Brain microvascular endothelial cell (primary cell): ENCODE measurements at regions not wholly inside any gene's neighbourhood (a gene's known extent, or its start where the extent isn't known, plus 50 kb on each side); places are given as distances from the start of the nearest gene placed in this dataset.

Experiments
- DNase-seq: peaks from one replicate; pipeline ENCODE4 v3.0.0-alpha.2; 2020
- H3K27ac ChIP-seq: fragments of 250-450 bp; sonication (Bioruptor Pico); 2 replicates; pipeline ENCODE4 v1.5.1; 2020; ENCODE audit warnings: mild to moderate bottlenecking, moderate library complexity
- H3K27me3 ChIP-seq: fragments of 250-450 bp; sonication (Bioruptor Pico); replicated peaks from 2 replicates; pipeline ENCODE4 v1.5.1; 2020; ENCODE audit warnings: mild to moderate bottlenecking
- H3K36me3 ChIP-seq: fragments of 250-450 bp; sonication (Bioruptor Pico); replicated peaks from 2 replicates; pipeline ENCODE4 v1.5.1; 2020; ENCODE audit warnings: mild to moderate bottlenecking
- H3K4me3 ChIP-seq: 2 replicates; pipeline ENCODE4 v1.5.1; 2011; ENCODE audit warnings: low read depth, mild to moderate bottlenecking, control low read depth, low read length, moderate library complexity
- CTCF ChIP-seq: IDR thresholded peaks from 2 replicates; pipeline ENCODE4 v1.5.1; 2011; ENCODE audit warnings: low read depth, mild to moderate bottlenecking, moderate library complexity, low read length, control low read depth, inconsistent platforms; ENCODE audit errors: missing control alignments
- in situ Hi-C: cut with HindIII; loops from 2 replicates; pipeline ENCODE4 v1.10.0; 2017; ENCODE audit warnings: low sequenced_read_pairs, low pct_ligation_motif_present

GRCh38 chrX:39709364-39709763 lies 388.4 kb downstream of the BCOR start:
- in situ Hi-C loops: no loop called here
- no peak for TF ChIP-seq CTCF
- Histone ChIP-seq H3K36me3 (no peaks in the 10 kb centered on the region), H3K27ac (no peak overlapping the region), H3K4me3 (no peak overlapping the region), H3K27me3 (no peaks in the 10 kb centered on the region)
- DNase-seq: no peak

- H3K4me3 ChIP-seq: no peak overlapping the region
- H3K27me3 ChIP-seq: no peaks in the 10 kb centered on the region
- in situ Hi-C loops: no loop called here
- no peak for DNase-seq
- H3K27ac ChIP-seq: no peak overlapping the region
- H3K36me3 ChIP-seq: no peaks in the 10 kb centered on the region
- no peak for TF ChIP-seq CTCF
Observed at GRCh38 chrX:39709812-39710211, 387.9 kb downstream of the BCOR start.

GRCh38 chrX:39710776-39711175 lies 387.0 kb downstream of the BCOR start:
- Histone ChIP-seq H3K4me3 (no peak overlapping the region), H3K36me3 (no peaks in the 10 kb centered on the region), H3K27ac (no peak overlapping the region), H3K27me3 (no peaks in the 10 kb centered on the region)
- no peak for TF ChIP-seq CTCF
- DNase-seq: no peak
- in situ Hi-C loops: no loop called here

GRCh38 chrX:39714471-39714870 lies 383.3 kb downstream of the BCOR start:
- H3K4me3 ChIP-seq: no peak overlapping the region
- in situ Hi-C loops: no loop called here
- H3K36me3 ChIP-seq: no peaks in the 10 kb centered on the region
- H3K27ac ChIP-seq: no peak overlapping the region
- H3K27me3 ChIP-seq: no peaks in the 10 kb centered on the region
- TF ChIP-seq CTCF: no peak
- no peak for DNase-seq

GRCh38 chrX:39716401-39716800 lies 381.4 kb downstream of the BCOR start:
- in situ Hi-C loops: no loop called here
- Histone ChIP-seq H3K27ac (no peak overlapping the region), H3K27me3 (no peaks in the 10 kb centered on the region), H3K4me3 (no peak overlapping the region), H3K36me3 (no peaks in the 10 kb centered on the region)
- DNase-seq: no peak
- TF ChIP-seq CTCF: no peak

GRCh38 chrX:39716802-39717540 lies 380.8 kb downstream of the BCOR start:
- Histone ChIP-seq H3K4me3 (no peak overlapping the region), H3K27me3 (no peaks in the 10 kb centered on the region), H3K36me3 (no peaks in the 10 kb centered on the region), H3K27ac (no peak overlapping the region)
- DNase-seq: no peak
- in situ Hi-C loops: no loop called here
- TF ChIP-seq CTCF: no peak
